GM13976 (cell line): ENCODE measurements at regions not wholly inside any gene's neighbourhood (a gene's known extent, or its start where the extent isn't known, plus 50 kb on each side); places are given as distances from the start of the nearest gene placed in this dataset.

Source experiments
- DNase-seq: peaks from one replicate; pipeline ENCODE4 v3.0.0; 2012; ENCODE audit warnings: low spot score
- in situ Hi-C: fragments of 300-500 bp; cut with MboI; formaldehyde crosslinking; loops from one replicate; pipeline ENCODE4 v1.12.0; 2022; ENCODE audit warnings: low sequenced_read_pairs, mixed read lengths, inconsistent platforms; ENCODE audit not compliant: unreplicated experiment
- TF ChIP-seq, protein P1 (sequence below): IDR thresholded peaks from 2 replicates; pipeline ENCODE4 v1.5.1; 2012; ENCODE audit warnings: borderline replicate concordance, mild to moderate bottlenecking; ENCODE audit not compliant: insufficient read depth; ENCODE audit errors: extremely low read depth, missing control alignments, control extremely low read depth

DNA sequence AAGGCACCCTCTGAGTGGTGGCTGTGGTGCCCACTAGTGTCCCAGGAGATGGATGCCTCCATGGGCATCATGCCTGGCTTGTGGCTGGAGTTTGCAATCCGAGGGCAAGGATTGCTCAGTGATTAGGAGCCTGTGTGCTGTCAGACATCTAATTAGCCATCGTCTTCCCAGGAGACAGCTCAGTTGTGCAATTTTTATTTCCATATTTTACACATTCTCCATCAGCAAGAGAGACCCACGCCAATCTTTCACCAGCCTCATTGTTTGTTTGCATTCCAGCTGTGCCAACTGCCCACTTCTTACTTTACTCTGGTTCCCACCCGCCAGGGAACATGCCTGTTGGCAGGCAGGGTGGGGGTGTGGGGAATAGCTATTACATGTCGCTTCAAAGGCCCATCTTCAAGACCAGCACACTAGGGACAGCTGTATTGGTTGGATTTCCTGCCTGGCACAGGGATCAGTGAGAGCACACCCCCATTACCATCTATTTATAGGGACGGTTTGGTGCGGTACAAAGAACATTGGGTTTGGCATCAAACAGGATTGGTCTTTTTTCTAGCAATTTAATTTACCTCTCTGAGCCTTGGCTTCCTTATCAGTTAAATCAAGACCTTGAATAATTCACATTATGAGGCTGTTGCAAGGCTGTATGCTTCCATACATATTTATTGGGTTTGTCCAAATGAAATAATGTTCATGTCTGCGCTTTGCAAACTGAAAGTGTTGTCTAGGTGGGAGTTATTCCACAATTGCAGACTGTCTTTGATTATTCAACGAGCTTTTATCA, 80.7 kb upstream of the NAV2 start:
- in situ Hi-C loops, result no loop called here
- TF ChIP-seq, protein P1, sequence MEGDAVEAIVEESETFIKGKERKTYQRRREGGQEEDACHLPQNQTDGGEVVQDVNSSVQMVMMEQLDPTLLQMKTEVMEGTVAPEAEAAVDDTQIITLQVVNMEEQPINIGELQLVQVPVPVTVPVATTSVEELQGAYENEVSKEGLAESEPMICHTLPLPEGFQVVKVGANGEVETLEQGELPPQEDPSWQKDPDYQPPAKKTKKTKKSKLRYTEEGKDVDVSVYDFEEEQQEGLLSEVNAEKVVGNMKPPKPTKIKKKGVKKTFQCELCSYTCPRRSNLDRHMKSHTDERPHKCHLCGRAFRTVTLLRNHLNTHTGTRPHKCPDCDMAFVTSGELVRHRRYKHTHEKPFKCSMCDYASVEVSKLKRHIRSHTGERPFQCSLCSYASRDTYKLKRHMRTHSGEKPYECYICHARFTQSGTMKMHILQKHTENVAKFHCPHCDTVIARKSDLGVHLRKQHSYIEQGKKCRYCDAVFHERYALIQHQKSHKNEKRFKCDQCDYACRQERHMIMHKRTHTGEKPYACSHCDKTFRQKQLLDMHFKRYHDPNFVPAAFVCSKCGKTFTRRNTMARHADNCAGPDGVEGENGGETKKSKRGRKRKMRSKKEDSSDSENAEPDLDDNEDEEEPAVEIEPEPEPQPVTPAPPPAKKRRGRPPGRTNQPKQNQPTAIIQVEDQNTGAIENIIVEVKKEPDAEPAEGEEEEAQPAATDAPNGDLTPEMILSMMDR, result no peak
- no peak for DNase-seq

DNA sequence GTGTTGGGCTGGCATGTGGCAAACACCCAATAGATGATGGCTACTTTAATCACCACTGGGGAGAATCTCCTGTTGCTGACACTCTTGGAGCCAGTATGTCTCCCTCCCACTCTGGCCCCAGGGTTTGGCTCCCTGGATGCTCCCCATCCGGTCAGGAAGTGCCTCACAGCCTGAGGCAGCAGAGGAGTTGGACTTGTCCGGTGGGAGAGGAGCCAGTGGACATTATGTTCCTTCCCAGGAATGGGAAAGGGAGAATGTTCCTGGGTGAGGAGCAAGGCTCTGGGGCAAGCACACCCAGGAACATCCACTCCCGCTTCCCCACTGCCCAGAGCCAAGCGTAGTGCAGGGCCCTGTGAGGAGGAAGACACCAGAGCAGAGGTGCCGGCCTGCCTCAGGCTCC, 84.6 kb upstream of the NAV2 start:
- in situ Hi-C loops, result no loop called here
- TF ChIP-seq, protein P1, result no peak

DNA sequence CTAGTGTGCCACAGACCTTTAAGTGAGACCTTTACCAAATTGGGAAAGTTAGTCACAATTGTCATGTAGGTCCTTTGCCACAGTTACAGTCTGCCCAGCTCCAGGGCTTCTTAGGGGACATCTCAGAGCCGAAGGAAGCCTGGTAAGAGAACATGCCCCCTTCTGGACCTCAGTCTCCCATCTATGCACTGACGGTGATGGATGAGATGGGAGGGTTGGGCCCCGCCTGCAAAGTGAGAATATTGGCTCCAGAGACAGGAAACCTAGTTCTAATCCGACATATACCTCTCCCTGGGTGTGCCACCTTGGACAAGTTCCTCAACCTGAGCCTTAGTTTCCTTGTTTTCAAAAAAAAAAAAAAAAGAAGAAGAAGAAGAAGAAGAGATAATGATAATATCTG, 85.1 kb upstream of the NAV2 start:
- no peak for DNase-seq
- in situ Hi-C loops, result no loop called here
- TF ChIP-seq, protein P1, result no peak

More for the DNA sequence above, 84.6 kb upstream of the NAV2 start:
- DNase-seq, result no peak

DNA sequence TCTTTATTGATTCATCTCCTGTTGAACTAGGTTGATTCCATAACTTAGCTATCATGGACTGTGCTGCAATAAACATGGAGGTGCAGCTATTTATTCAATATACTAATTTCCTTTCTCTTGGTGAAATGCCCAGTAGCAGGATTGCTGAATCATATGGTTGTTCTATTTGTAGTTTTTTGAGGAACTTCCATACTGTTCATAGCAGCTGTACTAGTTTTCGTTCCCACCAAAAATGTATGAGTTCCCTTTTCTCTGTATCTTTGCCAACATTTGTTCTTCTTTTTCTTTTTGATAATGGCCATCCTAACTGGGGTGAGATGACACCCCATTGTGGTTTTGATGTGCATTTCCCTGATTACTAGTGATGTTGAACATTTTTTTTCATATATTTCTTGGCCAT, 87.2 kb upstream of the NAV2 start:
- in situ Hi-C loops, result no loop called here
- DNase-seq, result no peak
- TF ChIP-seq, protein P1, result no peak

DNA sequence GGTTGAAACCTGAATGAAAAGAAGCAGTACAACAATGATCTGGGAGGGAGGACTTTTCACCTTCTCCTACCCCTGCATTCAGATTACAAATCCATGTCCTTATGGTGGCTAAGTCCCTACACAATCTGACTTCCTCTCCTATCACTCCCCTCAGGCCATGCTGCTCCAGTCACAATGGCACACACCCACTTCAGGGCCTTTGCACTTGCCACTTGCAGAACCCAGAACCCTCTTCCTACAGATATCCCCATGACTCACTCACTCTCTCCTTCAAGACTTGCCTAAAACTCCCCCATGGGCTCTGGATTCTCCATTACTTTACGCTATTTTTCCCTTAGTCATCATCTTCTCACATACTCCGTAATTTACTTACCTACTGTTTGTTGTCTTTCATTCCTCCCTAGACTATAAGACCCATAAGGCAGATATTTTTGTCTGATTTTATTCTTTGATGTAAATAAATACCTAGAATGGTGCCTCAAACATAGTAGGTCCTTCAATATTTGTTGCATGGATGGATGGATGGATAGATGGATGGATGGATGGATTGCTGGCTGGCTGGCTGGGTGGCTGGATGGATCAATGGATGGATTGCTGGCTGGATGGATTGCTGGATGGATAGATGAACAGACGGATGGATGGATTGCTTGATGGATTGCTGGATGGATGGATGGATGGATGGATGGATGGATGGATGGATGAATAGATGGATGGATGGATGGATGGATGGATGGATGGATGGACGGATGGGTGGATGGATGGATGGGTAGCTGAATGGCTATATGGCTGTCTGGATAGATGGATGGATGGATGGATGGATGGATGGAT, 94.7 kb upstream of the NAV2 start:
- TF ChIP-seq, protein P1, result no peak
- in situ Hi-C loops, result no loop called here
- DNase-seq, result no peak

DNA sequence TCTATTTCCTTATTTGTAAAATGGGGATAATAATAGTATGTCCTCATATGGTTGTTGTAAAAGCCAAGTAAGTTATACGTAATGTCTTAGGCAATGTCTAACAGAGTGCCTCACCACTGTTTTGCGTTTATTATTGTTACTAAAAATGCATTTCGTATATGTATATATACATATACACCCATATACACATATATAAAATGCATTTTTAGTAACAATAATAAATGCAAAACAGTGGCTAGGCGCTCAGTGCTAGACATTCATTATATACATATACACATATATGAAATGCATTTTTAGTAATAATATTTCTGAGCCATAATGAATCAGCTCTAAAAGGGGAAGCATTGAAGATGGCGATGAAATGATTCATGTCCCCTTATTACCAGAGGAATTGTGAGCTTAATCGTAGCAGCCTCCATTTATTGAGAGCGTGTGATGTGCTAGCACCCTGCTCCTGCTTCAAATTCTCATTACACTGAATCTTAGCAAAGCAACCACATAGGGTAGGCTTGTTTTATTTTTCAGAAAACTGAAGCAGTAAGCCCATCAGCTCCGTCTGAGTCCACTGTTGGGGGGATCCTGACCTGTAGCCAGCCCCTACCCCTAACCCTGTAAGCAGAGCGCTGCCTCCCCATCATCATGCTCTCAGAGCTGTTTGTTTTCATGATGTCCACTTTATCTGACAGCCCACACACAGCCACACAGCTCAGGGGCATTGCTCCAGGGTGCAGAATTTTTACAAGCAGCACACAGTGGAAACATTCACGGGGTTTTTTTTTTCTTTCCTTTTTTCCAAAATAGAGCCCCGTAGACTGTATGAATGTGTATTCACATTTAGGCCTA, 97.1 kb upstream of the NAV2 start:
- DNase-seq, result no peak
- in situ Hi-C loops, result no loop called here
- TF ChIP-seq, protein P1, result no peak
